ENCODE measurements at regions not wholly inside any gene's neighbourhood (a gene's known extent, or its start where the extent isn't known, plus 50 kb on each side); places are given as distances from the start of the nearest gene placed in this dataset.
"Not testable (repeated sequence)": the region's sequence is repeated elsewhere in the genome, so short reads cannot be mapped to it uniquely, and the experiment has no call there.

GRCh38 chr10:64036321-64036930, 515.2 kb downstream of the REEP3 start:
- DNase-seq (ENCODE audit: low spot score) = no peak

GRCh38 chr10:64037071-64037661, 516.0 kb downstream of the REEP3 start:
- DNase-seq (ENCODE audit: low spot score) = no peak

GRCh38 chr10:64038107-64038506, 516.9 kb downstream of the REEP3 start:
- no peak for DNase-seq (ENCODE audit: low spot score)

GRCh38 chr10:64039198-64039597, 518.0 kb downstream of the REEP3 start:
- DNase-seq (ENCODE audit: low spot score) = no peak

GRCh38 chr10:64040781-64041180, 519.6 kb downstream of the REEP3 start:
- no peak for DNase-seq (ENCODE audit: low spot score)

- DNase-seq (ENCODE audit: low spot score) = peak; percentile 52
These were observed 520.2 kb downstream of the REEP3 start for GRCh38 chr10:64041185-64041988.

GRCh38 chr10:64041989-64042490, 520.8 kb downstream of the REEP3 start:
- DNase-seq (ENCODE audit: low spot score) = no peak

GRCh38 chr10:64044098-64044497, 522.9 kb downstream of the REEP3 start:
- DNase-seq (ENCODE audit: low spot score) = no peak

GRCh38 chr10:64044957-64045632, 523.9 kb downstream of the REEP3 start:
- not testable (repeated sequence) for DNase-seq (ENCODE audit: low spot score)

GRCh38 chr10:64054392-64054791, 533.2 kb downstream of the REEP3 start:
- DNase-seq (ENCODE audit: low spot score) = no peak

- no peak for DNase-seq (ENCODE audit: low spot score)
These were observed 538.7 kb downstream of the REEP3 start for GRCh38 chr10:64059884-64060283.

GRCh38 chr10:64060389-64060788, 539.2 kb downstream of the REEP3 start:
- DNase-seq (ENCODE audit: low spot score) = no peak

GRCh38 chr10:64062793-64063192, 541.6 kb downstream of the REEP3 start:
- no peak for DNase-seq (ENCODE audit: low spot score)

- no peak for DNase-seq (ENCODE audit: low spot score)
These were observed 545.9 kb downstream of the REEP3 start for GRCh38 chr10:64067009-64067606.

GRCh38 chr10:64067859-64068258, 546.7 kb downstream of the REEP3 start:
- DNase-seq (ENCODE audit: low spot score) = no peak

- no peak for DNase-seq (ENCODE audit: low spot score)
These were observed 549.0 kb downstream of the REEP3 start for GRCh38 chr10:64070241-64070640.

GRCh38 chr10:64071218-64071617, 550.0 kb downstream of the REEP3 start:
- no peak for DNase-seq (ENCODE audit: low spot score)

GRCh38 chr10:64075604-64076003, 554.4 kb downstream of the REEP3 start:
- DNase-seq (ENCODE audit: low spot score) = peak; percentile 15

GRCh38 chr10:64076322-64076940, 555.2 kb downstream of the REEP3 start:
- no peak for DNase-seq (ENCODE audit: low spot score)

GRCh38 chr10:64079341-64079740, 558.1 kb downstream of the REEP3 start:
- DNase-seq (ENCODE audit: low spot score) = no peak

- DNase-seq (ENCODE audit: low spot score) = no peak
These were observed 558.9 kb downstream of the REEP3 start for GRCh38 chr10:64080071-64080470.
